Fibroblast of lung (primary cell): ENCODE measurements at regions not wholly inside any gene's neighbourhood (a gene's known extent, or its start where the extent isn't known, plus 50 kb on each side); places are given as distances from the start of the nearest gene placed in this dataset.

Source experiments
- DNase-seq, 2 donors: peaks; one replicate each; pipeline versions ENCODE4 v3.0.0 to v3.0.0-alpha.2; 2010; ENCODE audit warnings: low read depth in 2 of 2
- H2AFZ ChIP-seq: 2 replicates; pipeline ENCODE4 v1.5.1; 2012; ENCODE audit warnings: low read length, control low read depth, inconsistent platforms
- H3K27ac ChIP-seq: 2 replicates; pipeline ENCODE4 v1.5.1; 2011; ENCODE audit warnings: low read length, control low read depth; ENCODE audit not compliant: insufficient read depth
- H3K27me3 ChIP-seq: 2 replicates; pipeline ENCODE4 v1.5.1; 2011; ENCODE audit warnings: mild to moderate bottlenecking, low read length; ENCODE audit not compliant: control insufficient read depth, insufficient read depth
- H3K36me3 ChIP-seq: 2 replicates; pipeline ENCODE4 v1.5.1; 2011; ENCODE audit warnings: low read length; ENCODE audit not compliant: control insufficient read depth, insufficient read depth
- H3K4me1 ChIP-seq: 2 replicates; pipeline ENCODE4 v1.5.1; 2011; ENCODE audit warnings: low read length; ENCODE audit not compliant: control insufficient read depth, insufficient read depth; ENCODE audit errors: extremely low read depth
- H3K4me2 ChIP-seq: 2 replicates; pipeline ENCODE4 v1.5.1; 2011; ENCODE audit warnings: low read length, control low read depth; ENCODE audit not compliant: insufficient read depth; ENCODE audit errors: extremely low read depth
- H3K4me3 ChIP-seq, 4 experiments: fragments of 200-600 bp in 1 of 4; sonication (generic) in 1 of 4; replicated peaks in 1 of 4; 2 replicates each; pipeline ENCODE4 v1.5.1; 2011 to 2016; ENCODE audit warnings: low read length in 4 of 4, low read depth in 3 of 4, mild to moderate bottlenecking in 3 of 4, control low read depth in 2 of 4, inconsistent platforms in 1 of 4, mixed read lengths in 1 of 4; ENCODE audit not compliant: insufficient read depth in 1 of 4; ENCODE audit errors: control extremely low read depth in 1 of 4
- H3K79me2 ChIP-seq: 2 replicates; pipeline ENCODE4 v1.5.1; 2012; ENCODE audit warnings: mild to moderate bottlenecking, low read length, inconsistent platforms; ENCODE audit not compliant: control insufficient read depth, insufficient read depth
- H3K9ac ChIP-seq: 2 replicates; pipeline ENCODE4 v1.5.1; 2011; ENCODE audit warnings: mild to moderate bottlenecking, low read length, control low read depth; ENCODE audit not compliant: insufficient read depth
- H3K9me3 ChIP-seq: 2 replicates; pipeline ENCODE4 v1.5.1; 2012; ENCODE audit warnings: low read depth, low read length; ENCODE audit not compliant: control insufficient read depth, insufficient read depth
- H4K20me1 ChIP-seq: 2 replicates; pipeline ENCODE4 v1.5.1; 2011; ENCODE audit warnings: low read length; ENCODE audit not compliant: control insufficient read depth, insufficient read depth; ENCODE audit errors: extremely low read depth
- CTCF ChIP-seq, 2 donors: IDR thresholded peaks in 1 of 2; conservative IDR thresholded peaks in 1 of 2; 1 replicate in 1 of 2; 2 replicates in 1 of 2; pipeline ENCODE4 v1.5.1; 2011 to 2012; ENCODE audit warnings: low read length in 2 of 2, control low read depth in 1 of 2, inconsistent platforms in 1 of 2, low read depth in 1 of 2, mild to moderate bottlenecking in 1 of 2
- EZH2 ChIP-seq: IDR thresholded peaks from 2 replicates; pipeline ENCODE4 v1.5.1; 2012; ENCODE audit warnings: low read length, control low read depth, mild to moderate bottlenecking; ENCODE audit errors: missing control alignments

GRCh38 chr1:2880812-2881295 lies 79.4 kb upstream of the TTC34 start:
- Histone ChIP-seq H3K4me3 (no peak overlapping the region), H3K27ac (no peak overlapping the region), H3K36me3 (no peaks in the 10 kb centered on the region), H3K9ac (no peak overlapping the region), H3K4me2 (no peak overlapping the region), H4K20me1 (no peaks in the 10 kb centered on the region), H3K9me3 (no peaks in the 10 kb centered on the region), H2AFZ (no peak overlapping the region), H3K27me3 (no peaks in the 10 kb centered on the region), H3K4me1 (no peaks in the 10 kb centered on the region), H3K79me2 (no peaks in the 10 kb centered on the region)
- DNase-seq = no peak
- TF ChIP-seq CTCF (conservative IDR thresholded peaks at IDR 0.05 in 1 of 2, IDR thresholded peaks at IDR 0.05 in 1 of 2; ENCODE audit: low read depth in 1 of 2, low read length in 2 of 2) (no peak), EZH2 (no peak)

- Histone ChIP-seq H2AFZ (no peak overlapping the region), H3K4me1 (no peaks in the 10 kb centered on the region), H4K20me1 (no peaks in the 10 kb centered on the region), H3K27ac (no peak overlapping the region), H3K27me3 (no peaks in the 10 kb centered on the region), H3K4me2 (no peak overlapping the region), H3K4me3 (no peak overlapping the region), H3K9me3 (no peaks in the 10 kb centered on the region), H3K36me3 (no peaks in the 10 kb centered on the region), H3K9ac (no peak overlapping the region), H3K79me2 (no peaks in the 10 kb centered on the region)
- no peak for DNase-seq
- TF ChIP-seq CTCF (conservative IDR thresholded peaks at IDR 0.05 in 1 of 2, IDR thresholded peaks at IDR 0.05 in 1 of 2; ENCODE audit: low read depth in 1 of 2, low read length in 2 of 2) (no peak), EZH2 (no peak)
Observed at GRCh38 chr1:2881556-2881955, 80.1 kb upstream of the TTC34 start.

- no peak for DNase-seq
Observed at GRCh38 chr1:2882966-2883696, 81.6 kb upstream of the TTC34 start.

More at GRCh38 chr1:2882966-2883696, 81.6 kb upstream of the TTC34 start:
- Histone ChIP-seq H3K27ac (no peak overlapping the region), H3K9ac (no peak overlapping the region), H3K4me2 (no peak overlapping the region), H3K79me2 (no peaks in the 10 kb centered on the region), H3K36me3 (no peaks in the 10 kb centered on the region), H3K27me3 (no peaks in the 10 kb centered on the region), H3K4me3 (no peak overlapping the region), H3K9me3 (no peaks in the 10 kb centered on the region), H4K20me1 (no peaks in the 10 kb centered on the region), H2AFZ (no peak overlapping the region), H3K4me1 (no peaks in the 10 kb centered on the region)
- no peak for TF ChIP-seq CTCF (conservative IDR thresholded peaks at IDR 0.05 in 1 of 2, IDR thresholded peaks at IDR 0.05 in 1 of 2; ENCODE audit: low read depth in 1 of 2, low read length in 2 of 2)
- no peak for TF ChIP-seq EZH2
